ENCODE measurements at regions not wholly inside any gene's neighbourhood (a gene's known extent, or its start where the extent isn't known, plus 50 kb on each side); places are given as distances from the start of the nearest gene placed in this dataset.
"Not testable (repeated sequence)": the region's sequence is repeated elsewhere in the genome, so short reads cannot be mapped to it uniquely, and the experiment has no call there.

DNA sequence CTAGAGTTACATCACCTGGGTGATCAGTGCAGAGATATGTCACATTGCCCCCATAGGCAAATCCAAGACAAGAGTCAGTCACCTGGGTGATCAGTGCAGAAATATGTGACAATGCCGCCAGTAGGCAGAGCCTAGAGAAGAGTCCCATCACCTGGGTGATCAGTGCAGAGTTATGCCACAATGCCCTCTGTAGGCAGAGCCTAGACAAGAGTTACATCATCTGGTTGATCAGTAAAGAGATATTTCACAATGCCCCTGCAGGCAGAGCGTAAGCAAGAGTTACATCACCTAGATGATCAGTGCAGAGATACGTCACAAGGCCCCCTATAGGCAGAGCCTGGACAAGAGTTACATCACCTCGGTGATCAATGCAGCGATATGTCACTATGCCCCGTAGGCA is 63.3 kb upstream of the FRG2B start:
- intact Hi-C loops (cut with DNase I); H3K27ac ChIP-seq; H3K27me3 ChIP-seq; H3K36me3 ChIP-seq; ATAC-seq; H3K4me1 ChIP-seq; H3K4me3 ChIP-seq; H3K9me3 ChIP-seq; DNase-seq: not testable (repeated sequence)

DNA sequence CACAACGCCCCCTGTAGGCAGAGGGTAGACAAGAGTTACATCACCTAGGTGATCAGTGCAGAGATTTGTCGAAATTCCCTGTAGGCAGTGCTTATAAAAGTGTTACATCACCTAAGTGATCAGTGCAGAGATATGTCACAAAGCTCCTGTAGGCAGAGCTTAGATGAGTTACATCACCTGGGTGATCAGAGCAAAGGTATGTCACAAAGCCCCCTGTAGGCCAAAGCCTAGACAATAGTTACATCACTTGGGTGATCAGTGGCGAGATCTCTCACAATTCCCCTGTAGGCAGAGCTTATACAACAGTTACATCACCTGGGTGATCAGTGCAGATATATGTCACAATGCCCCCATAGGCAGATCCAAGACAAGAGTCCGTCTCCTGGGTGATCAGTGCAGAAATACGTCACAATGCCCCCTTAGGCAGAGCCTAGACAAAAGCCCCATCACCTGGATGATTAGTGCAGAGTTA is 61.9 kb upstream of the FRG2B start:
- DNase-seq; H3K9me3 ChIP-seq; H3K4me3 ChIP-seq; intact Hi-C loops (cut with DNase I); H3K4me1 ChIP-seq; H3K27me3 ChIP-seq; H3K36me3 ChIP-seq; H3K27ac ChIP-seq: not testable (repeated sequence)
- ATAC-seq, result peak; percentile 41

GRCh38 chr10:133687689-133688440 is 61.3 kb upstream of the FRG2B start:
- not testable (repeated sequence) for DNase-seq

DNA sequence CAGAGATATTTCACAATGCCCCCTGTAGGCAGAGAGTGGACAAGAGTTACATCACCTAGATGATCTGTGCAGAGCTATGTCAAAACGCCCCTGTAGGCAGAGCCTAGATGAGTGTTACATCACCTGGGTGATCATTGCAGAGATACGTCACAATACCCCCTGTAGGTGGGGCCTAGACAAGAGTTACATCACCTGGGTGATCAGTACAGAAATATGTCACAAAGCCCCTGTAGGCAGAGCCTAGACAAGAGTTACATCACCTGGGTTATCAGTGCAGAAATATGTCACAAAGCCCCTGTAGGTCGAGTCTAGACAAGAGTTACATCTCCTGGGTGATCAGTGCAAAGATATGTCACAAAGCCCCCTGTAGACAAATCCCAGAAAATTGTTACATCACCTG is 60.4 kb upstream of the FRG2B start:
- H3K4me1 ChIP-seq; DNase-seq; intact Hi-C loops (cut with DNase I); H3K9me3 ChIP-seq; H3K27ac ChIP-seq; H3K4me3 ChIP-seq; H3K27me3 ChIP-seq; H3K36me3 ChIP-seq: not testable (repeated sequence)
- peak; percentile 52 for ATAC-seq

More at GRCh38 chr10:133687689-133688440, 61.3 kb upstream of the FRG2B start:
- intact Hi-C loops (cut with DNase I); H3K27me3 ChIP-seq; H3K4me1 ChIP-seq; H3K27ac ChIP-seq; H3K9me3 ChIP-seq; H3K36me3 ChIP-seq; H3K4me3 ChIP-seq: not testable (repeated sequence)
- peak; percentile 49 for ATAC-seq

All from left lung (tissue), 4 donors.